Brain microvascular endothelial cell (primary cell): ENCODE measurements at regions not wholly inside any gene's neighbourhood (a gene's known extent, or its start where the extent isn't known, plus 50 kb on each side); places are given as distances from the start of the nearest gene placed in this dataset.

Source experiments
- DNase-seq: peaks from one replicate; pipeline ENCODE4 v3.0.0-alpha.2; 2020
- H3K27ac ChIP-seq: fragments of 250-450 bp; sonication (Bioruptor Pico); 2 replicates; pipeline ENCODE4 v1.5.1; 2020; ENCODE audit warnings: mild to moderate bottlenecking, moderate library complexity
- H3K27me3 ChIP-seq: fragments of 250-450 bp; sonication (Bioruptor Pico); replicated peaks from 2 replicates; pipeline ENCODE4 v1.5.1; 2020; ENCODE audit warnings: mild to moderate bottlenecking
- H3K36me3 ChIP-seq: fragments of 250-450 bp; sonication (Bioruptor Pico); replicated peaks from 2 replicates; pipeline ENCODE4 v1.5.1; 2020; ENCODE audit warnings: mild to moderate bottlenecking
- H3K4me3 ChIP-seq: 2 replicates; pipeline ENCODE4 v1.5.1; 2011; ENCODE audit warnings: low read depth, mild to moderate bottlenecking, control low read depth, low read length, moderate library complexity
- in situ Hi-C: cut with HindIII; loops from 2 replicates; pipeline ENCODE4 v1.10.0; 2017; ENCODE audit warnings: low sequenced_read_pairs, low pct_ligation_motif_present
- TF ChIP-seq, protein P1 (sequence below): IDR thresholded peaks from 2 replicates; pipeline ENCODE4 v1.5.1; 2011; ENCODE audit warnings: low read depth, mild to moderate bottlenecking, moderate library complexity, low read length, control low read depth, inconsistent platforms; ENCODE audit errors: missing control alignments

DNA sequence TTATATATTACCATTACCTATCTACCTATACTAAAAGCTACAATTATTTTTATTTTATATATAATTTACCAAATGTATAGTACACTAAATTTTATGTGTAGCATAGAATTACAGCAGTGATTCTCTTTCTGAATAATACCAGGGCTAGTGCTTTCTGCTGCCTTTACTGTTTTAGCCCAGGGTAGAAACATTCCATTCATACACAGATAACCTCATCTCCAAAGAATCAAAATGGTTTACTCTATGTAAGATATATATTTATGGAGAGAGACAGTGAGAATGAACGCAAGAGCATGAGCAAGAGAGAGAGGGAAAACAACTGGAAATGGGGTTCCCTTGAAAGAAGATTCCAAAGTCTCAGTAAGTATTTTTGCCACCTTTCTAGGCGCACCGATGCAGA is 56.3 kb upstream of the ATXN1 start:
- in situ Hi-C loops, result no loop called here
- no peaks in the 10 kb centered on the region for H3K27me3 ChIP-seq
- H3K4me3 ChIP-seq, result no peak overlapping the region
- TF ChIP-seq, protein P1, sequence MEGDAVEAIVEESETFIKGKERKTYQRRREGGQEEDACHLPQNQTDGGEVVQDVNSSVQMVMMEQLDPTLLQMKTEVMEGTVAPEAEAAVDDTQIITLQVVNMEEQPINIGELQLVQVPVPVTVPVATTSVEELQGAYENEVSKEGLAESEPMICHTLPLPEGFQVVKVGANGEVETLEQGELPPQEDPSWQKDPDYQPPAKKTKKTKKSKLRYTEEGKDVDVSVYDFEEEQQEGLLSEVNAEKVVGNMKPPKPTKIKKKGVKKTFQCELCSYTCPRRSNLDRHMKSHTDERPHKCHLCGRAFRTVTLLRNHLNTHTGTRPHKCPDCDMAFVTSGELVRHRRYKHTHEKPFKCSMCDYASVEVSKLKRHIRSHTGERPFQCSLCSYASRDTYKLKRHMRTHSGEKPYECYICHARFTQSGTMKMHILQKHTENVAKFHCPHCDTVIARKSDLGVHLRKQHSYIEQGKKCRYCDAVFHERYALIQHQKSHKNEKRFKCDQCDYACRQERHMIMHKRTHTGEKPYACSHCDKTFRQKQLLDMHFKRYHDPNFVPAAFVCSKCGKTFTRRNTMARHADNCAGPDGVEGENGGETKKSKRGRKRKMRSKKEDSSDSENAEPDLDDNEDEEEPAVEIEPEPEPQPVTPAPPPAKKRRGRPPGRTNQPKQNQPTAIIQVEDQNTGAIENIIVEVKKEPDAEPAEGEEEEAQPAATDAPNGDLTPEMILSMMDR, result no peak
- no peaks in the 10 kb centered on the region for H3K36me3 ChIP-seq
- no peak for DNase-seq
- H3K27ac ChIP-seq, result no peak overlapping the region

DNA sequence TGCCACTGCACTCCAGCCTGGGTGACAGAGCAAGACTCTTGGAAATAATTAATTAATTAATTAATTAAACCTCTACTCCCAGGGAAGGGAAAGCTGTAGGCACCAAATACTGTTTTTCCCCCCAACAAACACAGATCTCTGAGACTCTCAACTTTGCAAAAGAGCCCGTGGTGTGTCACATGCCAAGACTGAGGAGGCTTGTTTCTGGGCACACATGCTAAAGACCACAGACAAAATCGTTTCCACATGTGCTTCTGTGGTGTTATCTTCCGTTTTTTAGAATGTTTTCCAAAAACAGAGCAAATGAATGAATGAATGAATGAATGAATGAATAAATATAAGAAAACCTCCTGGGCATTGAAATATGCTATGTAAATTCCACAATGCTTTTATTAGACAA is 55.6 kb upstream of the ATXN1 start:
- TF ChIP-seq, protein P1, result no peak
- Histone ChIP-seq H3K27ac (no peak overlapping the region), H3K36me3 (no peaks in the 10 kb centered on the region), H3K4me3 (no peak overlapping the region), H3K27me3 (no peaks in the 10 kb centered on the region)
- in situ Hi-C loops, result no loop called here
- no peak for DNase-seq

DNA sequence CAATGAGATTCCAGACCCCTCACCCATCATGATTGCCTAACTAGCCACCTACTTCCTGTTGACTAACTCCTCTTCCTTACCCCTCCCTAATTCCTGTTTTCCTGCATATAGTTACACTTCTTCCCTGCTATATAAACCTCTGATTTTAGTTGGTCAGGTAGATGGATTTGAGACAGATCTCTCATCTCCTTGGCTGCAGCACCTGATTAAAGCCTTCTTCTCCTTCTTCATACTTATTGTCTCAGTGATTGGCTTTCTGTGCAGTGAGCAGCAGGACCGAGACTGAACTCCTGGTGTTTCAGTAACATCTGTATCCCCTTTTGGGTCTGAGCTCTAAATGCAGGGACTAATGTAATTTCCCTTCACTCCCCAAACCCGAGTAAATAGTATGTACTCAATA is 51.7 kb upstream of the ATXN1 start:
- in situ Hi-C loops, result no loop called here
- TF ChIP-seq, protein P1, result no peak
- Histone ChIP-seq H3K27ac (no peak overlapping the region), H3K4me3 (no peak overlapping the region), H3K36me3 (no peaks in the 10 kb centered on the region), H3K27me3 (no peaks in the 10 kb centered on the region)
- DNase-seq, result no peak

DNA sequence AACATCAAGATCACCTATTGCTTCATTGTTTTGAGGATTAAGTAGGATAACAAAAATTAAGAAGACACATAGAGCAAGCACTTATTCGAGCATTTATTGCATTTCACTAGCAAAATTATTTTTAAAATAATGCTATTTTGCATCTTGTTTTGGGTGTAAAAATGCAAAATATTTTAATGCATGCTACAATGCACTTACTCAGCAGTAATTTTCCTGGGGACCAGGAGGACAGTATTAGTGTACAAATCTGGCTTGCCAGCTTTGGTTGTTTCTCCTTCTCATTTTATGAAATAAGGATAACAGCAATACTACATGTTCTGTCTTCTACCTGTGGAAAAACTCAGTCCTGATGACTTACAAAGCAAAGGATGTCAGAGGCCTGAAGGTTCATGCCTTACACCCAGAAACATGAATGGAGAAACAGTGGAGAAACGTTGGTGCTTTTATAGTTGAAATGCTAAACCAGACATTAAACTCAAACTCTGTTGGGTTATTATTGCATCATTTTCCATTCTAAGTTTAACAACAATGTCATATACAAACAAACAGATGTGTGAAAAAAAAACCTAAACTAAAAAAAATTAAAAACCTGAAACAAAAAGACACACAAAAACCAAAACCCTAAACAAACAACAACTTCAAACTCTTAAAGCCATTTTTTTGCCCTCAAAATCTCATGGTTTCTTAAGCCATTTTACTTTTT is 50.2 kb upstream of the ATXN1 start:
- Histone ChIP-seq H3K36me3 (no peaks in the 10 kb centered on the region), H3K27me3 (no peaks in the 10 kb centered on the region), H3K4me3 (no peak overlapping the region), H3K27ac (no peak overlapping the region)
- in situ Hi-C loops, result no loop called here
- DNase-seq, result no peak
- TF ChIP-seq, protein P1, result no peak
